ENCODE measurements at regions not wholly inside any gene's neighbourhood (a gene's known extent, or its start where the extent isn't known, plus 50 kb on each side); places are given as distances from the start of the nearest gene placed in this dataset.
"Not testable (repeated sequence)": the region's sequence is repeated elsewhere in the genome, so short reads cannot be mapped to it uniquely, and the experiment has no call there.

DNA sequence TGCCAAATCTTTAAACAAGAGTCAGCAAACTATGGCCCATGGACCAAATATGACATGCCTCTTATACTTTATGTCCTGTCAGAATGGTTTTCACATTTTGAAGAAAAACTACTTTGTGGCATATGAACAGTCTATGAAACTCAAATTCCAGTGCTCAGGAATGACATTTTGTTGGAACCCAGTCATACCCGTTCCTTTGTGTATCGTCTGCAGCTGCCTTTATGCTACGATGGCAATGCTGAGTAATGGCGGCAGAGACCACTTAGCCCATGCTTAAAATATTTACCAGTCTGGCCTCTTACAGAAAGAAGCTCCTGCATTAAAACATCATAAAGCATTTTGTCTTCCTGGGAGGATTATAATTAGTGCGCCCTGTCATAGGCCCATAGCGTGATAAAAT is 140.5 kb upstream of the FHL2 start:
- no peak overlapping the region for H3K4me3 ChIP-seq (ENCODE audit: low read depth, low read length)
- TF ChIP-seq, protein P1, sequence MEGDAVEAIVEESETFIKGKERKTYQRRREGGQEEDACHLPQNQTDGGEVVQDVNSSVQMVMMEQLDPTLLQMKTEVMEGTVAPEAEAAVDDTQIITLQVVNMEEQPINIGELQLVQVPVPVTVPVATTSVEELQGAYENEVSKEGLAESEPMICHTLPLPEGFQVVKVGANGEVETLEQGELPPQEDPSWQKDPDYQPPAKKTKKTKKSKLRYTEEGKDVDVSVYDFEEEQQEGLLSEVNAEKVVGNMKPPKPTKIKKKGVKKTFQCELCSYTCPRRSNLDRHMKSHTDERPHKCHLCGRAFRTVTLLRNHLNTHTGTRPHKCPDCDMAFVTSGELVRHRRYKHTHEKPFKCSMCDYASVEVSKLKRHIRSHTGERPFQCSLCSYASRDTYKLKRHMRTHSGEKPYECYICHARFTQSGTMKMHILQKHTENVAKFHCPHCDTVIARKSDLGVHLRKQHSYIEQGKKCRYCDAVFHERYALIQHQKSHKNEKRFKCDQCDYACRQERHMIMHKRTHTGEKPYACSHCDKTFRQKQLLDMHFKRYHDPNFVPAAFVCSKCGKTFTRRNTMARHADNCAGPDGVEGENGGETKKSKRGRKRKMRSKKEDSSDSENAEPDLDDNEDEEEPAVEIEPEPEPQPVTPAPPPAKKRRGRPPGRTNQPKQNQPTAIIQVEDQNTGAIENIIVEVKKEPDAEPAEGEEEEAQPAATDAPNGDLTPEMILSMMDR (IDR thresholded peaks at IDR 0.05; ENCODE audit: borderline replicate concordance, insufficient read depth, low read depth, low read length), result no peak

DNA sequence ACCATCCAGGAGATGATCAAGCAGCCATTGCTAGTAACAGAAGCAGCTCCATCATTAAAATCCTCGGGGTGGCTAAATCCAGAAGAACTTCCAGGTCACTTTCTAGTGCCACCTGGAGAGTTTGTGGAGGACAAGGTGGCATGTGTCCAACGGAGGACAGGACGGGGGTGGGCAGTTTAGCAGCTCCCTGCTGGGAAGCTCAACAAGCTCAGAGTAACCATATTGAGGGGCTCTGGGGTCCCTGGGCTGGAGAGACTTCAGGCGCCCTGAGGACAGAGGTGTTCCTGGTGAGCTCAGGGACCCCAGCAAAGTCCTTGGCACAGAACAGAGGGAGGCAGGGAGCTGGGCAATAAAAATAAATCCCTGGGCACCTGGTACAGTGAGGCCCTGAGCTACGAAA is 140.0 kb upstream of the FHL2 start:
- TF ChIP-seq, protein P1 (IDR thresholded peaks at IDR 0.05; ENCODE audit: borderline replicate concordance, insufficient read depth, low read depth, low read length), result no peak
- H3K4me3 ChIP-seq (ENCODE audit: low read depth, low read length), result no peak overlapping the region

DNA sequence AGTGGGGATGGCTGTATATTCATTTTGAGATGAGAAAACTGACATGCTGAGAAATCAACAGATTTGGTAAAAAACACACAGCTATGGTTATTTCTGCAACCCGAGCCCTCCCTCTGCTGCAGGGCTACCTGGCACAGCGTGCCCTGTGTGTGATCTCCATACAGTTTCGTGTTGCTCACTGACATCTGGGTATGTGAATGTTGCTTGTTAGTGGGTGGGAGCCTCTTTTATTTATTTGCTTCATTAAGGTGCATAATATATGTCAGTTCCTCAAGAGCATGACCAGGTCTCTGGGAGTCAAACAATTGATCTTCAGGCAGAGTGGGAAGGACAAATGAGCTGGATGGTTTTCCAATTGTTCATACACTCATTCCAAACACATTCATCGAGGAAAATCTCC is 139.1 kb upstream of the FHL2 start:
- TF ChIP-seq, protein P1 (IDR thresholded peaks at IDR 0.05; ENCODE audit: borderline replicate concordance, insufficient read depth, low read depth, low read length), result no peak
- no peak overlapping the region for H3K4me3 ChIP-seq (ENCODE audit: low read depth, low read length)

DNA sequence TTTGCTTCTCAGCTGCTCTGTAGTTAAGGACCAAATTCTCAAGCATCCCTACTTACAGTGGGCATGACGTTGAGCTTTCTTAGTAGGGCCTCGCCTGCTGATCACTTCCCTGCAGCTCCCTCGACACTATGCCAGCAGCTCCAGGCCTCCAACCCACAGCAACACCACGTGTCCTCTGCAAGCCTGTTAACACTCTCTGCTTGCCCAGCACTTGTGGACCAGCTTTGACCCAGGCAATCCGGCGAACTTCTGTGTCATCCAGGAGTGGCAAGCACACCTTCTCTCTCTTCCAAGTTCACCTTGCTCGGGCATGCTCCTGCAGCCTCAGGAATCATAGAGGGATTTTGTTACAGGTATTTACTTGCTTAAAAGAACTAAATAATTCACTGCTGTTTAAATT is 138.6 kb upstream of the FHL2 start:
- TF ChIP-seq, protein P1 (IDR thresholded peaks at IDR 0.05; ENCODE audit: borderline replicate concordance, insufficient read depth, low read depth, low read length), result no peak
- no peak overlapping the region for H3K4me3 ChIP-seq (ENCODE audit: low read depth, low read length)

DNA sequence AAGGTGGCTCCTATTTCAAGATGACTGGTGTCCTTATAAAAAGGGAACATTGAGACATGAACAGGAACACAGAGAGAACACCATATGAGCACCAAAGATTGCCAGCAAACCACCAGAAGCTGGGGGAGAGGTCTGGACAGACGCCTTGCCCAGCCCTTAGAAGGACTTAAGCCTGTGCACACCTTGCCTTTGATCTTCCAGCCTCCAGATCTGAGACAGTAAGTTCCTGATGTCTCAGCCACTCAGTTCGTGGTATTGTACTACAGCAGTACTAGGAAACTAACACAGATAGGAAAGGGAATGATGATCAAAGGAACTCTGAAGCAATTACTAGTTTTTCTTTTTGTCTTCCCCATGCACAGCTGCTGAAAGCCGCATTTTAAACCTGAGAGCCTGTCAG is 137.3 kb upstream of the FHL2 start:
- TF ChIP-seq, protein P1 (IDR thresholded peaks at IDR 0.05; ENCODE audit: borderline replicate concordance, insufficient read depth, low read depth, low read length), result no peak

DNA sequence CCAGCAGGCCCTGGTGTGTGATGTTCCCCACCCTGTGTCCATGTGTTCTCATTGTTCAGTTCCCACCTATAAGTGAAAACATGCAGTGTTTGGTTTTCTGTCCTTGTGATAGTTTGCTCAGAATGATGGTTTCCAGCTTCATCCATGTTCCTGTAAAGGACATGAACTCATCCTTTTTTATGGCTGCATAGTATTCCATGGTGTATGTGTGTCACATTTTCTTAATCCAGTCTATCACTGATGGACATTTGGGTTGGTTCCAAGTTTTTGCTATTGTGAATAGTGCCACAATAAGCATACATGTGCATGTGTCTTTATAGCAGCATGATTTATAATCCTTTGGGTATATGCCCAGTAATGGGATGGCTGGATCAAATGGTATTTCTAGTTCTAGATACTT is 130.4 kb upstream of the FHL2 start:
- H3K4me3 ChIP-seq (ENCODE audit: low read depth, low read length), result not testable (repeated sequence)

More for the DNA sequence above, 137.3 kb upstream of the FHL2 start:
- no peak overlapping the region for H3K4me3 ChIP-seq (ENCODE audit: low read depth, low read length)

DNA sequence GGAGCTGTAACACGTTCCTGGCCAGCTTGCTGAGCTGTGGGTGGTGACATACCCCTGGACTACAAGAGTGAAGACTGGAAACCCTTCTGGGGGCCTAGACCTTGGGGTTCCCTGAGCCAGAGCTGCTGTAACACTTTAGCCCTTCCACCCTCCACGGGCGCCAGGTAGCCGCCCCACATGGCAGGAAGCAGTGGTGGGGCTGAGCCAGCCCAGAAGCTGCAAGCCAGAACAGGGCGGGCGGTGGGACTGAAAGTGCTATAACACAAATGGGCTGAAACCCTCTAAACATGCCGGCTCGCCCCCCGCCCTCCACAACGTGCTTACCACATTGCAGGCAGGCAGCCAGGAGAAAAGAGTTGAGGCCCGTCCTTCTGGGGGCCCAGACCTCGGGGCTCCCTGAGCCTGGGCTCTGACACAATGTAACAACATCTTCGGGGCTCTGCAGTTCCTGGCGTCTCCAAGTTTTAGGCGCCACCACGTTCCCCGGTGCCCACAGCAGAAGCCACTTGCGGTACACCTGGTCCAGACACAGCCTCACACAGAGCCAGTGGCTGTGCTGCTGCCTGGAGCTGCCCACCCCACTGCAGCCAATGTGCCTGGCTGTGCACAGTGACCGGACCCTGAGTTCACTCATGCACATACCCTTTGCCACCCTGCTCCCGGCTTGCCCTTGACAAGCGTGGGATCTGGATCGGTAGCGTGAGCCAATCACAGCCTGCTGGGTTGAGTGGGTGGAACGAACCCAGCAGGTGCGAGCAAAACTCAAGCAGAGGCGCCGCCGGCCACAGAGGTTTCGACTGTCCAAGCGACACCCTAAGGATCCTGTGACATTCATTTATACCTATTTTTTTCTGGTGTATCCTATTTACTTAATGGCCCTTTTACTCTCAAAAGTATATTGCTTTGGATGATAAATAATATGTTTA is 127.4 kb upstream of the FHL2 start:
- no peak overlapping the region for H3K4me3 ChIP-seq (ENCODE audit: low read depth, low read length)
- TF ChIP-seq, protein P1 (IDR thresholded peaks at IDR 0.05; ENCODE audit: borderline replicate concordance, insufficient read depth, low read depth, low read length), result no peak
